ENCODE measurements at regions not wholly inside any gene's neighbourhood (a gene's known extent, or its start where the extent isn't known, plus 50 kb on each side); places are given as distances from the start of the nearest gene placed in this dataset.

DNA sequence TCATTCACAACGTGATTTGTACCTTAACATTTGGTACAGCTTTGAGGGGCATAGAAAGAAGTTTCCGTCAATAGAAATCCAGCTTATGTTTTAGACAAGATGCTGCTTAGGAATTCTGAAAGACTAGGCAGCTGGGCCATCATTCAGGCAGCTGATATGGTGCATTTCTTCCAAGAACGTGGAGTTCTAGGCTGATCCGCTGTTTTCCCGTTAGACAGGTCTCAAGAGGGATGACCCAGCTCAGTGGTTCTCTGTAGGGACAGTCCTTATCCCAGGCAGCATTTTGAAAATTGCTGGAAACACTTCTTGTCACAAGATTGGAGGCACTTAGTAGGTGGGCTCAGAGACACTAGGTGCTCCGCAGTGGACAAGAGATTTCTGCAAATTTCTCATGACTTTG is 242.7 kb upstream of the FOXK1 start:
- TF ChIP-seq, protein P1, sequence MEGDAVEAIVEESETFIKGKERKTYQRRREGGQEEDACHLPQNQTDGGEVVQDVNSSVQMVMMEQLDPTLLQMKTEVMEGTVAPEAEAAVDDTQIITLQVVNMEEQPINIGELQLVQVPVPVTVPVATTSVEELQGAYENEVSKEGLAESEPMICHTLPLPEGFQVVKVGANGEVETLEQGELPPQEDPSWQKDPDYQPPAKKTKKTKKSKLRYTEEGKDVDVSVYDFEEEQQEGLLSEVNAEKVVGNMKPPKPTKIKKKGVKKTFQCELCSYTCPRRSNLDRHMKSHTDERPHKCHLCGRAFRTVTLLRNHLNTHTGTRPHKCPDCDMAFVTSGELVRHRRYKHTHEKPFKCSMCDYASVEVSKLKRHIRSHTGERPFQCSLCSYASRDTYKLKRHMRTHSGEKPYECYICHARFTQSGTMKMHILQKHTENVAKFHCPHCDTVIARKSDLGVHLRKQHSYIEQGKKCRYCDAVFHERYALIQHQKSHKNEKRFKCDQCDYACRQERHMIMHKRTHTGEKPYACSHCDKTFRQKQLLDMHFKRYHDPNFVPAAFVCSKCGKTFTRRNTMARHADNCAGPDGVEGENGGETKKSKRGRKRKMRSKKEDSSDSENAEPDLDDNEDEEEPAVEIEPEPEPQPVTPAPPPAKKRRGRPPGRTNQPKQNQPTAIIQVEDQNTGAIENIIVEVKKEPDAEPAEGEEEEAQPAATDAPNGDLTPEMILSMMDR (IDR thresholded peaks at IDR 0.05 in 8 of 11, conservative IDR thresholded peaks at IDR 0.05 in 3 of 11) = no peak
- TF ChIP-seq POLR2A (IDR thresholded peaks at IDR 0.05) = no peak
- no peak for TF ChIP-seq POLR2AphosphoS5 (IDR thresholded peaks at IDR 0.05)
